GM19438 (cell line): ENCODE measurements at regions not wholly inside any gene's neighbourhood (a gene's known extent, or its start where the extent isn't known, plus 50 kb on each side); places are given as distances from the start of the nearest gene placed in this dataset.

Source experiments
- ATAC-seq: cut with Tn5 transposase; IDR thresholded peaks from one replicate; pipeline ENCODE4 v1.9.1; 2021; ENCODE audit warnings: low read depth; ENCODE audit not compliant: unreplicated experiment

DNA sequence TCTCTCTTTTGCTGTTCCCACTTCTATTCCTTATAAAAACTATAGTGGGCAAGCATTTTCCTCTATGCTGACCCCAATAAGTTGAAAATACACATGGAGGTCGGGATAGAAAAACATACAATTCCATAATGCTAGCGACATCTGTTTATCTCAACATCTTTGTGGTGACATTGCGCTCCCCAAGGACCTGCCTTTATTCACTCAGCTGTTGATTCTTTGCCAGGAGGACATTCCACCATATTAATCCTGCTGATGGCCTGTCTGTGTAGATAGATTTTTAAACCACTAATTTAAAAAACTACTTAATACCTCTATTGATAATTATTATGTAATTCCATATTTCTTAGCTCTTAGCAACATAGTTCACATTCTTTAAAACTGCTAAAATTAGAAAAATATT, 555.3 kb upstream of the MAP3K7 start:
- ATAC-seq = no peak

DNA sequence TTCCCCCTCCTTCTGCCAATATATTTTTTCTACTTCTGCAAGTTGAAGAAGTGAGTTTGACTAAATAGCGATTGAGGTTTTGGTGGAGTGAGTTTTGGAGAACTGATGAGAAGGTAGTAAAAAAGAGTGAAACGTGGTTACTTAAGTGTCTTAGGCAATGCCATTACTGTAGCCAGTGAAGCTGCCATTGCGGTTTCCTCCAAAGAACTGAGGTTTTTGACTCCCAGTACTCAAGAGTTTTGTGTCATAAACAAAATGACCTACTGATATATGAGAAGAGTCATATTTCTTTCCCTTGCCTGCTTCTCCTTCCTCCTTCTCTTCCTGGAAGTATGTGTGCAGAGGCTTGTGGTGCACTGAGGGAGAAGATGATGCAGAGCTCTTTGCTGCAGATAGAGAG, 554.5 kb upstream of the MAP3K7 start:
- ATAC-seq = no peak

DNA sequence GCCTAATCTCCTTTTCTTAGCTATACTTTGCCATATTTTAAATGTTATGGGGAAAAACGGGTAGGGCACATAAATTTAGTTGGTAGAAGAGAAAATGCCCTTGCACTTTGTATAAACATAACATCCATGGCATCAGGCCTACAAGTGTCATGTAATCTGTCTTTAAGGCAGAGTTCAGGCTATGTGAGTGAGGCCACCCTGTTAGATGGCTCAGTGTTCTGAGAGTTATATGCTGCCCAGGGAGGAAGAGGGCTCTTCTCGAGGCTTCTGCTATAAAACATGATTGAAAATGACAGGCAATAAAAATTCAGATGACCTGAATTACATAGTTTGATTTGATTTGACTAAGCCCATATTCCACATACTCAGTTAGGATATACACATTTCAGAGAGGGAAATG, 553.6 kb upstream of the MAP3K7 start:
- ATAC-seq = no peak

- ATAC-seq = no peak
Measured at GRCh38 chr6:91137286-91137685, 550.4 kb upstream of the MAP3K7 start.

DNA sequence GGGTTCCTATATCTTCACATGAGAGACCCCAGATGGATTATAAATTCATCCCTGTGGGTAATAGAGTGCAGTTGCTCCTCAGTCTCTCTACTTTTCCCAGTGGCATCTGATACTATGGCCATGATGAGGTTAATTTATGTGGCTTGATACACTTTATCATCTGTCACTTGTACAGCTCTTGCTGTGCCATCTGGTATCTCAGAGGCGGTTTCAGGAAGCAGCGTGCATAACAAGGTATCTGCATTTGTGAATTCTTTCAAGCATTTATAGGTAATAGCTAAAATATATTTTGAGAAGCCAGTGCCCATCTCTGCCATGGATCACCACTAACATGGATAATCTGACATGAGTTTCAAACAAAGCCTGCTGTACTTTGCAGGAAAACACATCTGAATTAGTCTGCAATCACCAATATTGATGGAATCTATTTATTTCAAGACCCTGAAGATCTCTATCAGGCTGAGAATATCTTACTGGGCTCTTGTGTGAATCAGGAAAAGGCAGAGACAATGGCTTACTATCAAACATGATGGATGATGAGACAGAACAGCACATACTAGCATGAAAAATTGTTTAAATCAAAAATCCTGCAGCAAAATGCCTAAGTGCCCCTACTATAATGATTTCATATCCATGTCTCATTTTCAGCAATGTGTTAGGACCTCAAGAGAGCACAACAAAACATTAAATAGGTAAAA, 548.7 kb upstream of the MAP3K7 start:
- no peak for ATAC-seq

- no peak for ATAC-seq
Measured at GRCh38 chr6:91132461-91132860, 545.6 kb upstream of the MAP3K7 start.

- no peak for ATAC-seq
Measured at GRCh38 chr6:91130126-91130525, 543.3 kb upstream of the MAP3K7 start.

DNA sequence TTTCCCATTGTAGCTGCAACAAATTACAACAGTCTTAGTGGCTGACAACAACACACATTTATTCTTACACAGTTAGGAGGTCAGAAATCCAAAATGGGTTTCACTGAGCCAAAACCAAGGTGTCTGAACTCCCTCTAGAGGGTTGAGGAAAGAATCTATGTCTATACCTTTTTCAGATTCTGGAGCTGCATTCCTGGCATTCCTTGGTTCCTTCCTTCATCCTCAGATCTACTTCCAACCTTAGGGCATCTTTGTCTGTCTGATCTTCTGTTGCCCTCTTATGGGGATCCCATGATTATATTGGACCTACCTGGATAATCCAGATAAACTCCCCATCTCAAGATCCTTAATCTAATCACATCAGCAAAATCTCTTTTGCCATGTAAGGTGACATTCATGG, 540.9 kb upstream of the MAP3K7 start:
- no peak for ATAC-seq

DNA sequence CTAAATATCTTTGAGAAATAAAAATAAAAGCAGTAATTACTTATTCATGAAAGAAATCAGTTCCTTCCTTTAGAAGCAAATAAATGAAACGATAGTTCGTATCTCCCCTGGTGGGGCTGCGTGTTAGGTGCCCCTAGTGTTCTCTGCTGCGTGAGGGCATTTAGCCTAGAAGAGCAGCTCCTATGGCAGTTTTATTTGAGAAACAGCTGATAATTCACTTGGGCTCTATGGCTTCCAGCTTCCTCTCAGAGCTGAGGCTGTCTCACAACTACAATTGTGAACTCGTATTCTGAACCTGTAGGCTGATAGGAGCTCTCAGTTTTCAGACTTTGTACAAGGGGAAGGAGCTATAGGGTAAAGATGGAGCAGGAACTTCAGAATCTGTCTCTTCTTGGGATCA, 540.0 kb upstream of the MAP3K7 start:
- ATAC-seq = no peak

GRCh38 chr6:91117550-91117949, 530.7 kb upstream of the MAP3K7 start:
- no peak for ATAC-seq

- no peak for ATAC-seq
Measured at GRCh38 chr6:91114123-91114708, 527.3 kb upstream of the MAP3K7 start.

DNA sequence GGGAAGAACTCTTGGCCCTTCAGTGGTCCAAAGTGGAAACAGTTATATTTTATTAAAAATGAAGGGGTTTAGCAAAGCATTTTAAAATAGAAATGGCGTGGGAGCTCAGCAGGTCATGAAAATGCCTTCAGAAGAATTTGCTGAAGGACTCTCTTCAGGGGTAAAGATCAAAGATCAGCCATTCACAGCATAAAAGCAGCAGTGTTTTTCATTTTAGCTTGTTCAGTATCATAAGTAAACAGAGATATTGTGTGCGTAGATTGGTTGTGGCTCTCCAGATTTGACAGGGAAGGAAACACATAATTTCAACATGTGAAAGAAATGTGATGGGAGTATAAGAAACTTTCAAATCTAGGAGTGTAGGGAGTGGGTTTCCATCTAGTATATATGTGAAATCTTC, 519.2 kb upstream of the MAP3K7 start:
- ATAC-seq = no peak

GRCh38 chr6:91105532-91105931, 518.7 kb upstream of the MAP3K7 start:
- no peak for ATAC-seq

GRCh38 chr6:91099479-91099878, 512.6 kb upstream of the MAP3K7 start:
- no peak for ATAC-seq

- no peak for ATAC-seq
Measured at GRCh38 chr6:91098006-91098405, 511.1 kb upstream of the MAP3K7 start.

- no peak for ATAC-seq
Measured at GRCh38 chr6:91097364-91097763, 510.5 kb upstream of the MAP3K7 start.

DNA sequence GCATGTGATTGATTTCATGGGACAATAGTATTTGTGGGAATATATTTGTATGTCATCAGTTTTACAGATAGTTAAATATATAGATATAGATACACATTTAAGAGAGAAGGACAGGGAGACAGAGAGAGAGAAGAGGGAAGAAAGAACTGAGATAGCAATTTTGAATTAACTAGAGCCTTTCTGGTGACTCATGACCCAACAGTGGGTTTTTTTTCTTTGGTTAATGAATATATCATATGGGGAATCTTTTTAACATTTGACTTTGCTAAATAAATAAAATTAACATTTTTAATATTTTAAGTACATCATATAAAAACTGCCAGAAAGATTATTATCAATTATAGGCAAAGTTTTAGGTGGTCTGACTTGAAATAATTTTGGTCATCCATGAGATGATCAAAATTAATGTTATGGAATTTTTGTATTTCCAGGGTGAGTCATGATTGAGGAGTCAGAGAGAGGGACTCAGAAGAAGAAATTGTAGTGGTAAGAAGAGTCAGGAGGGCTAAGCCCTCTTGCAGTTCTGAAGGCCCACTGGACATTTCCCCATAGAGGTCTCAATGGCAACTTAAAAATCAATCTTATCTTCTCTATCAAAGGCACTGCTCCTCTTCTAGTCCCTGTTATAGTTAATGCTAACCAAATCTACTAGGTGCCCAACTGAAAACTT, 508.1 kb upstream of the MAP3K7 start:
- no peak for ATAC-seq

DNA sequence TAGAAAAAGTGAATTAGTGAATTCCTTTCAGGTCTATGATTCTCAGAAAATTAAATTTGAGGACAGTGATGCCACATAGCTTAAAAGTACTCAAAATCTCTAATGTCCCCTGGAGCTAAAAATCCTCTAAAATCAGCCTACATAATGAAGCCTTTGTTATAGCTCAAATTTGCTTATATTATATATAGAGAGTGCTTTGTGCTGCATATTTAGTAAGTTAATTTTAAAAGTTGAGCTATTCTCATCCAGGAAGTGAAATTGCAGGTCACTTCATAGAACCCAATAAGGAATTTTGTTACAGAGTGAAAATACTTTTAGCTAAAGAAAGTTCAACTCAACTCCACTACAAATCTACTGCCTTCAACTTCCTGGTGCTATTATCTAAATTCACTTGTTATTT, 507.5 kb upstream of the MAP3K7 start:
- ATAC-seq = no peak

DNA sequence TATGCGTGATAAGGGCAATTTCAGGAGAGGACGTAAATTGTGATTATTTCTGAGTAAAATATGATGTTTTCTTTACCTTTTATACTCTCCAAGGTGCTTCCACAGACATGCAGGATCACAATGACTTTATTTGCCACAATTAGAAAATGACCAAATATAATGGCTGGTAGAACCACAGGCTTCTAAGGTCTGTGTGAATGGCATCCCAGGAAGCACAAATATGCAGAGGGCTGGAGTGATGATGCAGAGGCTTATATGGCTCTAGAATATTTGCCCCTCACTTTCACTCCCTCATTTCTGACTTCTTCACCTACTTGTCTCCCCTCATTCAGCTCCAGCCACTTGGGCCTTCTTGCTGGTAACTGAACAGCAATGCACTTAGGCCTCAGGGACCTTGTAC, 502.1 kb upstream of the MAP3K7 start:
- ATAC-seq = no peak

DNA sequence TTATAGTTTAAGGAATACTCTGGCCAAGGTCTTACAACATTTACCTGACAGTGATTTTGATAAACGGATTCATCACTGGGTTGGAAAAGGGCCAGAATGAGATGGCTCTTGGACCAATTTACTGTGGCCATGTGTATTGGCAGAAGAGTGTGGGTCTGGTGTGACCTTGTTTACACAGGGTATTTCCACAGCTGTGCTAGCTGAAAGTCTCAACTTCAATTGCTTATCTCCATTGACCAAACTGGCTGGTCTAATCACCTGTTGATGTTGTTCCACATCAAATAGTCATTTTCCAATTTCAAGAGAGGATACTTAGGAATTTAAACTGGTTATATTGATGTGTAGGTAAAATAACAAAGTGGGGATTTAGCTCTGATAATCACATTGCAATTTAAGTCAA, 501.6 kb upstream of the MAP3K7 start:
- no peak for ATAC-seq

- ATAC-seq = no peak
Measured at GRCh38 chr6:91087908-91088307, 501.0 kb upstream of the MAP3K7 start.

- ATAC-seq = no peak
Measured at GRCh38 chr6:91083211-91083610, 496.3 kb upstream of the MAP3K7 start.
